GM10266 (cell line): ENCODE measurements at regions not wholly inside any gene's neighbourhood (a gene's known extent, or its start where the extent isn't known, plus 50 kb on each side); places are given as distances from the start of the nearest gene placed in this dataset.
"Not testable (repeated sequence)": the region's sequence is repeated elsewhere in the genome, so short reads cannot be mapped to it uniquely, and the experiment has no call there.

Experiments used
- DNase-seq: peaks from one replicate; pipeline ENCODE4 v3.0.0; 2012; ENCODE audit errors: extremely low spot score

DNA sequence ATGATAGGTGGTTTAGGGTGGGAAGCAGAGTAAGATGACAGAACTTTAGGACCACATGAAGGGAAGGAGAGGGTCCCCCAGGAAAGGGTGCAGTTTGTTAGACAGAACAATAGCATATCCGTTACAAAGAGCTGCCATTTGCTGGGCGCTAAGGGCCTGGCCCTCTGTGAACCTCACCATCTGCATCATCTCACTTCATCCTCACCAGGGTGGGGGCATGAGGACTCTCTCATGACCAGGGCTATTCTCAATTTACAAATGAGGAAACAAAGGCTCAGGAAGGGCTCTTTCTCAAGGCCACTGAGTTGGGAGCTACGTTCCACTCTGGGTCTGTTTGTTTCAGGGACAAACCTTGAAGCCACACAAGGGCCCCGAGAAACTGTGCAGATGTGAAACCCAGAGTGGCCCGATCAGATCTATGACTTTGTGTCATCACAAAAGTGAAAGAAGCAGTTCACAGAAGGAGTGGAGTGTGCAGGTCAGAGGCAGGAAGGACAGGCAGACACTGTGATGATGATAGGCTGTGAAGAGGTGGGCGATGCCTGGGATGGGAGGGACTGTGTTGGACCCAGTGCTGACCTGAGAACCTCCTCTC is 304.8 kb upstream of the PLGLB2 start:
- DNase-seq, result not testable (repeated sequence)

DNA sequence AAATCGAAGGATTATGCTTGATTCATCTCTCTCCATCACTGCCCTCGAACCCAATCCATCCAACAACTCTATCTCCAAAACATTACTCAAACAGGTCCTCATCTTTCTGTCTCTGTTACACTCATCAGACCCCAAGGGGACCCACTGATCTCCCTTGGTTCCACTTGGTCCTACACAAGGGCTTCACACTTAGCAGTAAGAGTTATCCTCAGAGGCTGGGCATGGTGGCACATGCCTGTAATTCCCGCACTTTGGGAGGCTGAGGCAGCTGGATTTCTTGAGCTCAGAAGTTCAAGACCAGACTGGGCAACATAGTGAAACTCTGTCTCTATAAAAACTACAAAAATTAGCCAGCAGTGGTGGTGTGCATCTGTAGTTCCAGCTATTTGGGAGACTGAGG is 302.9 kb upstream of the PLGLB2 start:
- DNase-seq, result not testable (repeated sequence)

DNA sequence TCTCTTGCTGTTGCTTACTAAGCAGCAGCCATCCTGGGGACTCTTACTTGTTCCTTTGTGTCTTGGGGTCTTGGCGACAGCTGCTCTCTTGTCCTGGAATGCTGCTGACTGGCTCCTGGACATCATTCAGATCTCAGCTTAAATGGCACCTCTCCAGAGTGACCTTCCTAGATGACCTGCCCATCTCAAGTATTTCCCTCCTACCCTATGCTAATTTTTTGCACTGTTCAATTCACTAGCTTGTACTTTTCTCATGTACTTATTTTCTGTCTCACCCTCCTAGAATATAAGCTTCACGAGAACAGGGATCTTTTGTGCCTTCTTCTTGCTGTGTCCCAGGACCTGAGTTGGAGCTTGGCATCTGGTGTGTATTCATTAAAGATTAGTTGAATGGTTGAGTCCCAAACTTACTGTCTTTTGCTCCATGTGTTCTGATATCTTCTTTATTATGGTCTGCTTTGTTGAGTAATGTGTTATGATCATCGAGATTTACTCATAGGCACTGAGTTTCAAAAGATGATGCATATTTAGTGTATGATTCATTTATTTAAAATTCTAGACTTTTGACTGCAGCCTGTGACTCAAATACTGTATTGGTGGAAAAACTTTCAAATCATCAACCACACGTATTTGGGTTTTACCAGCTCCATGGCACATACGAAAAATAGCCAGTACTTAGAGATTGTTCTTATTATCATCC is 302.1 kb upstream of the PLGLB2 start:
- DNase-seq, result not testable (repeated sequence)

DNA sequence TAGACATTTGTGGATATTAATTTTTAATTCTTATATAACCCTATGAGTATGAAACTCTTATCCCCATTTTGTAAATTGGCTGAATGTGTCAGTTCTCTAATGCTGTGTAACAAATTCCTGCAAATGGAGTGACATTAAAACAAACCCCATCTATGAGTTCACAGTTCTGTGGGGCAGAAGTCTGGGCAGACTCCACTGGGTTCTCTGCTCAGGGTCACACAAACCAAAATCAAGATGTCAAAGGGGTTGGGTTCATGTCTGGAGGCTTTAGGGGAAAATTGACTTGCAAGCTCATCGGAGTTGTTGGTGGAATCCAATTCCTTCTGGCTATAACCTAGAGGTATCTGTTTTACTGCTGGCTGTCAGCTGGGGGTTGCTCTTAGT is 301.6 kb upstream of the PLGLB2 start:
- not testable (repeated sequence) for DNase-seq

DNA sequence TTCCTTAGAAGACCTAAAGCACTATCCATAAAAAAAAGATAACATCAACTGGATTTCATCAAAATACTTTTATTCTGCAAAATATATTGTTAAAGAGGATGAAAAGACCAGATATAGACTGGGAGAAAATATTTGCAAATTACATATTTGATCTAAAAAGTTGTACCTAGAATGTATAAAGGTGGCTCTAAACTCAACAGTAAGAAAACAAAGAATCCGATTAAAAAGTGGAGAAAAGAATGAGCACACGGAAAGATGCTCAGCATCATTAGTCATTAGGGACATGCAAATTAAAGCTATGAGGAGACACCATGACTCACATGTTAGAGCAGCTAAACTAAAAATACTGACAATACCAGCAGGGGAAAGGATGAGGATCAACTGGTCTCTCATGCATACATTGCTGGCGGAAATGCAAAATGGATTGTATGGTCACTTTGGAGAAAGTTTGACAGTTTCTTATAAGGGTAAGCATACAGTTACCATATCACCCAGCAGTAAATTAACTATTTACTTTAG is 298.4 kb upstream of the PLGLB2 start:
- DNase-seq, result not testable (repeated sequence)

DNA sequence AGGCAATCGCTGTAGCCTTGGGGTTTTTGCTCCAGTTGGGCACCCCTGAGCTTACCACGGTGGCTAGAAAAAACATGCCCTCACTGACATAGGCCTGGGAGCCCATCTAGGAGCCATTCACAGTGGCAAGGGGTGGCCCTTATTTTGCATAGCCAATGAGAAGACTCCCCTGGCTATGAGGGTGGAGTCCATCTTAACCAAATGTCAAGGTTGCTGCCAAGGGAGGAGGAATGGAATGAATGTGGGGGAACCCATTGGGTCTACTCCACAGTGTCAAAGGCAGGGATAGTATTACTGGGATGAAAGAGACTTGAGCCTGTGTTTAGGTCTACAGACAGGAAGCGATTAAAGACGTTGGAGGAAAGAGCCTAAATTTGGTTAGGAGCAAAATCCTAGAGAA is 295.7 kb upstream of the PLGLB2 start:
- DNase-seq, result not testable (repeated sequence)

DNA sequence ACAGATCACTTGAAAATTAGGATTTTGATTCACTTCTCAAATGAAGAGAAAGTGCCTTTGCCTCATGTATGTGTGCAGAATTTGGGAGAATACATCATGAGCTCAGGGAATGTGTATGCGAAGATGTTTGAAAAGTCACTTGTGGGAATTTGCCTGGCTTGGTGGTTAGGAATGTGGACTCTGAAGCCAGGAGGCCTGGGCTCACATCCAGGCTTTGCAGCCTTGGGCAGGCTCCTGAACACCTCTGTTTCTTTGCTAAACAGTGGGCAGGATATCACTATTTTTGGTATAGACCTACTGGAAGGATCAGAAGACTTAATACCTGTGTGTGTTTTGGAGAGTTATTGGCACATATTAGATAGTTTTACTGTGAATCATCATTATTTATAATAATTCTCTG is 295.0 kb upstream of the PLGLB2 start:
- not testable (repeated sequence) for DNase-seq

DNA sequence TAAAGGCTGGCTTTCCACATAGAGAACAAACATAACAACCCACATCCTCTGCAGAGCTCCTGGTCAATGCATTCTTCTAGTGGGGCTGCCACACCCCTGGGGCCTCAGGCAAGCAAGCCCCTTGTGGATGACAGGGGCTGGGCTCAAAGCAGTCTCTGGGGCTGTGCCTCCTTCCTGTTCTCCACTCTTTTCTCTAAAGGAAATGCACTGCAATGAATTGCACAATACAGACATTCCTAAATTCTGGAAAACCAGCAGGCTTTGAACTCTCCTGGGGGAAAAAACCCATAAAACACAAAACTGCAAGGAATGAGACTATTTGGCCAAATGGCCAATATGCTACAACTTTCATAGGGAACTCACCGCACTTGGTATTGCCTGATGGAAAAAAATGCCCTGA is 293.9 kb upstream of the PLGLB2 start:
- DNase-seq, result not testable (repeated sequence)

DNA sequence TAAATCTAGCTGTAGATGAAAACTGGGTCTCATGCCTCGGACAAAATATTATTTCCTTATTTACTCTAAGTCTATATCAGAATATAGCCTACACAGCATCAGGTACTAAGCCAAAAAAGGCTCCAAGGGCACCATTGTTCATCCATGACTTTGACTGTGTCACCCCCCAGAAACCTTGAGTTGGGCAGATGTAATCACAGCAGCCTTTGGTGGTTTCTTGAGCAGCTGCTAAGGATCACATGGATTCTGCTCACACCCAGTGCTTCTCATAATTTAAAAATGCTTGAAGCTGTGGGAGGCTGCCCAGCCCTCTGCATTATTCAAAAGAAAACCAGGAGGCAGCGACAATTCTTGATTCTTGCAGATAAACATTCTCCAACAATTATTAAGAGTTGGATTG is 293.5 kb upstream of the PLGLB2 start:
- DNase-seq, result not testable (repeated sequence)

DNA sequence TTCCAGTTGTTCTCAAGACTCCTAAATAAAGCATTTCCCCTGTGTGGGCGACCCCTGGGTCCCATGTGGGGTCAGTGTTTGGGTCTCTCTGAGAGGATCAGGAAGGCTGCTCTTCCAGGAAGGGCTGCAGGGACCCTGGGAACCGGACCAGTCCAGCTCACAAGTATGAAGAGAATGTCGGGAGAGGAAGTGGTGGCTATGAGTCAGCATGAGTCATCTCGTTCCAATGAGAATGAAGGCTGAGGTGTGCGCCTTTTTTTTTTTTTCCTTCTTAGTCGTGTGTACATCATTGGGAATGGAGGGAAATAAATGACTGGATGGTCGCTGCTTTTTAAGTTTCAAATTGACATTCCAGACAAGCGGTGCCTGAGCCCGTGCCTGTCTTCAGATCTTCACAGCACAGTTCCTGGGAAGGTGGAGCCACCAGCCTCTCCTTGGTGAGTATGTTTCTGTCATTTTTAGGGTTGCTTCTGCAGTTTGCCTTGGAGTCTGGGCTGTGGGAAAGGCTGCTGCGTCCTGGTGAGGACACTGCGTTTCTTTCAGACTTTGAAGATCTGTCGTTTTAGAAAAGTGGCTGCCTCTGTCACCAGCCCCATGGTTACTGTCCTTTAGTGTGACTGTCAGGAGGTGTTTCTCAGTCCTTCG is 292.6 kb upstream of the PLGLB2 start:
- DNase-seq, result not testable (repeated sequence)

DNA sequence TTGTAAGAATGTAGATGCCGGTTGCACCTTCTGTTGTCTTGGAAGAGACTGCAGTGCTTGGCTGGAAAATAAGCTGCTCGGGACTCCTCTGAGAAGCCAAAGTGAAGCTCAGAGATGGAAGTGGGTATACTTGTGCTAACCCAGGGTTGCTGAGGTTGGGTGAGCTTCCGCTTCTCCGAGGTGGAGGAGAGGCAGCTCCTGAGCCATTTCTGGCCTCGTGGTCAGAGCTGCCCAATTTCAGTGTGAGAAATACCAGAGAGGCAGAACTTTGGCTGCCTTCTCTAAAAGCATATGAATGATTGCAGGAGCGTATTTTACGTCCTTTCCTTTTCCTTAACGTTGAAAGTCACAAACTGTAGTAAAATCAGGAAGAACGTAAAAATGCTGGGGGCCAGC is 292.0 kb upstream of the PLGLB2 start:
- DNase-seq, result not testable (repeated sequence)

DNA sequence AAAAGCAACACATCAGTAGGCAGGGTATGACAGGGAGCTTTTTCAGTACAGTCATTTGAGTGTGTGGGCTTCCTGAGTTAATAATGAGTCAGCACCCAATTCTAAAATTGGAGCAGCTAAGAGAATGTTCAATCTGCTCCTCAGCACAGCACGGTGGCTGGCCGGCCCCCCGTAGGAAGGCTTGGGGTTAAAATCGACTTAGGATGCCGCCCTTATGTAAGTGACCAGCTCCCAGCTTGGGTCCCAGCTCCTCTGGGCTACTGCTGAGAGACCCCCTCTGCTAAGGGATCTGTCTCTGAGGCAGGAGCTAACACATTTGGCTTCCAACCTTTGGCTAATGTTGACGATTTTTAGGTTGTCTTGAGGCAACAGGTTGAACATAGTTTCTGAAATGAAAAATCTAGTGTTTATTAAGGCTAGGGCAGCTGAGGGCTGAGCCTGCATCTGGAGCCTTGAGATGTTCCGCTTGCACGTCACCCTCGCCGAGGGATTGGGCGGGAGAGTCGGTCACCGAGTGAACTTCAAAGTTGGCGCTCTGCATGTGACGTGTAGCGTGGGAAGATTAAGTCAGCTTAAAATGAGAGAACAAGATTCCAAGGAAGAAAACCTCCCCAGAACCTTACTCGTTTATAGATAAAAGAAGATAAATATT is 291.3 kb upstream of the PLGLB2 start:
- DNase-seq, result not testable (repeated sequence)

DNA sequence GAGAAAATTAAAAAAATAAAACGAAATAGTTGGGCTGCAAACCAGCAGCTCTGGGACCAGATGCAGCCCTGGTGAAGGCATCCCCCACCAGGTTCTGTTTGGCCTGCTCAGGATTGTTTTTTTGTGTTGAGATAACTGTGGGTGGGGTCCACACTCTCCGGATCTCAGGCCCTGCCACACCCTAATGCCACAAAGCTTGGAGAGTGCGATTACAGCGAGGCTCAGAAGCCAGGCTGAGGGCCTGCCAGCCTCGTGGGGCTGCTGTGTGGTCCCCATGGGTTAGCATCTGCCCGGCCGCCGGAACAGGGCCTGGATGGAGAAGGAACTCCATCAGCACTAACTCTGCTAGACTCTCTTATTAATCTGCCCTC is 290.8 kb upstream of the PLGLB2 start:
- not testable (repeated sequence) for DNase-seq

DNA sequence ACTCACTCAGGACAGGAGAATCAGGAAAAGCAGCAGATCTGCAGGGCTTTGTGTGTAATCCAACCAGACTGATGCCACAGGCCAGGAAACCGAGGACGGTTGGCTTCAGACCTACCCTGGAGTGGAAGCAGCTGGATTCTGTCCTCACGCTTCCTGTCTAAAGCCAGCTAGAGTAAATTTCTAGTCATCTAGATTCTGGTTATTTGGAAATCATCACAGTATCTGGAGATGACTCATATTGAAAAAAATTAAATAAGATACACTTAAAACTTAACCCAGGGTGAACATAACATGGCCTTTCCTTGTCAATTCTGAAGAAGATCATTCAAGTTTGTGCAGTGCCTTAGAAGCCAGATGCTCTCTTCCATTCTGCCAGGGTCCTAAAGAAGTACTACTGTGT is 288.9 kb upstream of the PLGLB2 start:
- DNase-seq, result not testable (repeated sequence)

DNA sequence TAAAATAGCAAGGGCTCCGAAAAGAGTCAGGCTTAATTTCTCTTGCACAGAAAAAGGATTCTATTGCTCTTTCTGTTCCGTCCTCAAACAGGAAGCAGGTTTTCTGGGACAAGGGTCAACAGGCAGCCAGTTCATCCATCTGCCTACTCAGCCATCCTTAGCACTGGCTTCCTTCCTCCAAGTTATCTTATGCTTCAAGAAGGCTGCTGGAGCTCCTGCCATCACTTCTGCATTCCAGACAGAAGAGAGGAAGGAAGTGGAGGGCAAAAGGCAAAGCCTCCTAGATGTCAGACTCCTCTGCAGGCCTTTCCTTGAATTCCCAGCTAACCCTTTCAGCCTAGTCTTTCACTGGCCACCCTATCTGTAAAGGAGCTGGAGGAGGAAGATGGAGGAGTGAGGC is 287.8 kb upstream of the PLGLB2 start:
- DNase-seq, result not testable (repeated sequence)

DNA sequence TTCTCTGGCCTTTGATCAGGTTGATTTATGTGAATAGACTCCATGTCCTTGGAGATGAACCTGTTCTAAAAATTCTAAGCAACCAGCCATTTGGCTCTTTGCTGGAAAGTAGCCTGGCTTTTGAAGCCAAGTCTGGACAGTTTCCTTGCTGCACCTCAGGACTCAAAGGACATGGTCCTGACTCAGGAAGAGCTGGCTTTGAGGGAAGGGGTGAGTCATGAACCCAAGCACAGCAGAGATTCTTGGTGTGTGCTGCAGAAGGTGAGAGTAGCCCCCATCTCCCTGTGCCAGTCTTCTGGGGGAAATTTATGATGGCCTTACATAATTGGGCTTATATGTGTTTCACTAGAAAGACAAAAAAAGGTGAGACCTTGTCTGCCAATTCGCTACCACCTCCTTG is 287.2 kb upstream of the PLGLB2 start:
- not testable (repeated sequence) for DNase-seq

DNA sequence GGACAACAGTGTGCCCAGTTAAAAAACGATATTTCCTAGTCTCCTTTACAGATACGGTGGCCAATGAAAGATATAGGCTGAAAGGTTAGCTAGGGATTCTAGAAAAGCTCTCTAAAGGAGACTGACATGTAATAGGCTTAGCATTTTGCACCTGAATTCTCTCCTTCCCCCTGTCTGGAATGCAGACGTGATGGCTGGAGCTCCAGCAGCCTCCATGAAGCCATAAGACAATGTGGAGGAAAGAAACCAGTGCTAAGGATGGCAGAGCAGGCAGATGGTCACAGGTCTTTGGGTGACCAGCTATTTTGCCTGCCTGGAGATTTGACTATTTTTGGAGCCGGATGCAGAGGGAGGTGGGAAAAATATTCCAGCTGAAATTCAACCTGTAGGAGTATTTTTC is 286.2 kb upstream of the PLGLB2 start:
- DNase-seq, result not testable (repeated sequence)

DNA sequence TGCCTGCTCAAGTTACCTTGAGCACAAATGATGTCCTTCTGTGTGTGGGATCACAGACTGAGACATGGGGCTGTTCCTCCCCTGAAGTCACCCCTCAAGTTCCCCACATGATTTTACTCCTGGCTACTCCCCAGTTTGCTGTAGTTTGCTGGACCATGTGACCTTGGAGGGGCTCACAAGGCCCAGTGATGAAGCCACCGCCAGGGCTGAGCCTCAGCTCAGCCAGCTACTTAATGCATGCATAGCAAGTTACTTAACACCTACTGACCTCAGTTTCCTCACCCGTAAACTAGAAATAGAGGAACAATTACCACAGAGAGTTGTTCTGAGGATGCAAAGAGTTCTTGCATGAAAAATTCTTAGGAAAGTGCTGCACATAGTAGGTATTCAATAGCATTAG is 283.7 kb upstream of the PLGLB2 start:
- not testable (repeated sequence) for DNase-seq

DNA sequence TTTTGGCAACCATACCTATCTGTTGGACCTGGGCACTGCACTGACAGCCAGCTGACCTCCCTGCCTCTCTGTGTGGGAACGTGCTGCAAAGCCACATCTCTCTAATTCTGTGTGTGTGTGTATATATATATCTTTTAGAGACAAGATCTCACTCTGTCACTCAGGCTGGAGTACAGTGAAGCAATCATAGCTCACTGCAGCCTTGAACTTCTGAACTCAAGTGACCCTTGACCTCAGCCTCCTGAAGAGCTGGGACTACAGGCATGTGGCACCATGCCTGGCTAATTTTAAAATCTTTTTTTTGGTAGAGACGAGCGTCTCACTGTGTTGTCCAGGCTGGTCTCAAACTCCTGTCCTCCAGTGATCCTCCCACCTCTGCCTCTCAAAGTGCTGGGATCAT is 282.2 kb upstream of the PLGLB2 start:
- not testable (repeated sequence) for DNase-seq

DNA sequence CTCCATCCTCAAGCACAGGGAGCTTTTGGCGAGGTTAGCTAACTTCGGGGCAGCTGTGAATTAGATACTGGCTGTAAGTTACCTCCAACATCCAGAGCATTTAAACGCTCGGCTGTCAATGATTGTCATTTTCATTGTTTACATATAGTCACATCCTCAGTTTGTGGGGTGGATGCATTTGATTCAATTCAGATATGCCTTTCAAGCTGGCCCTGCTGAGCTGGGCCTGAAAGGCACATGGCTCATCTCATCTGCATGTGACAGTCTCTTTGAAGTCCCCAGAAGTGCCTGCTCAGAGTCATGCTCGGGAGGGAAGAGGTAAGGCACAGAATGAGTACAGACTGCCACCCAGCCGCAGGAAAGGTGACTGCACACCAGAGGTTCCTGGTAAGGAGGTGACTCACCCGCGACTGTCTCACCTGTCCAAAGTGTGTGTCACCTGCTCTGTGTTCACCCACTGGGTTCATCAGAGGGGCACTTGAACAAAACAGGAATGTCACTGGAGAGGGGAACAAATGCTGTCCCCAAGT is 281.2 kb upstream of the PLGLB2 start:
- DNase-seq, result not testable (repeated sequence)

DNA sequence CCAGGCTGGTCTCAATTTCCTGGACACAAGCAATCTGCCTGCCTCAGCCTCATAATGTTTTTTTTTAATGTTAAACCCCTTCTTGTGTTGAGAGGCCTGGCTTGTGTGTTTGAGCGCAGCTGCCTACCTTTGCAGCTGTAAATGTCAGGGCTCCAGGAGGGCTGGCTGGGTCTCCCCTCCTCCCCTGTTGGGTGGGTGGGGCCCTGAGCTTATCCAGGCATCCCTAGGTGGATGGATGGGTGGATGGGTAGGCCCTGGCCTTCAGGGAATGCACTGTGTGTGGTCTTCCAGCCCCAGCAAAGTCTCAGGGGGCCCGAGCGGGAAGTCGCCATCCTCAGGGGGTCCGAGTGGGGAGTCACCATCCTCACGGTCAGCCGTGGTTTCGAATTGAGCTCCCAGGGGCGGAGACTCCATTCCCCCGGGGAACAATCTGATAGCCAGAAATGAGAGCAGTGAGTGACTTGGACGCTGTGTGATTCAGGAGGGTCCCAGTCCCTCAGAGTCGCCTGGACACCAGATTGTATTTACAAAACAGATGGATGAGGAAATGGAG is 279.4 kb upstream of the PLGLB2 start:
- DNase-seq, result not testable (repeated sequence)
